ENCODE measurements at regions not wholly inside any gene's neighbourhood (a gene's known extent, or its start where the extent isn't known, plus 50 kb on each side); places are given as distances from the start of the nearest gene placed in this dataset.

GRCh38 chr2:2839782-2840531 is 508.9 kb upstream of the MYT1L start:
- ChIA-PET CTCF (no interaction called here), POLR2A (ENCODE audit: unreplicated experiment) (no interaction called here)
- no peaks in the 10 kb centered on the region for H3K9me1 ChIP-seq (ENCODE audit: insufficient read depth, low read length)
- H3K27me3 ChIP-seq (ENCODE audit: control insufficient read depth, insufficient read depth, low read length), result no peaks in the 10 kb centered on the region
- DNase-seq (no peak), ATAC-seq (ENCODE audit: low read depth) (no peak)
- BruUV-seq (replicated peaks), result no TSS peak
- no peak overlapping the region for H3K14ac ChIP-seq (replicated peaks; ENCODE audit: low read depth, low read length)
- no peak overlapping the region for H2AK9ac ChIP-seq (replicated peaks; ENCODE audit: low read depth, low read length, poor library complexity)
- no peaks in the 10 kb centered on the region for H3K36me3 ChIP-seq (ENCODE audit: control insufficient read depth, insufficient read depth, low read length)
- H3K56ac ChIP-seq (ENCODE audit: extremely low read depth, insufficient read depth, low read length), result no peak overlapping the region
- no peaks in the 10 kb centered on the region for H3K4me1 ChIP-seq (ENCODE audit: control insufficient read depth, insufficient read depth, low read length)
- no peak overlapping the region for H2BK20ac ChIP-seq (ENCODE audit: low read depth, low read length)
- in situ Hi-C loops (cut with MboI; ENCODE audit: low sequenced_read_pairs), result no loop called here
- no peaks in the 10 kb centered on the region for H4K20me1 ChIP-seq (ENCODE audit: insufficient read depth, low read length)
- H3K27ac ChIP-seq (ENCODE audit: insufficient read depth, low read length), result no peak overlapping the region
- intact Hi-C loops (cut with micrococcal nuclease), result no loop called here
- H3K79me1 ChIP-seq (ENCODE audit: low read depth in 1 of 2, low read length in 2 of 2), result no peaks in the 10 kb centered on the region
- H2AFZ ChIP-seq (replicated peaks; ENCODE audit: low read length, poor library complexity), result no peak overlapping the region
- H3K9me3 ChIP-seq (ENCODE audit: control insufficient read depth, insufficient read depth, low read length), result peaks cover 72% of the 10 kb centered on the region
- H2BK15ac ChIP-seq (ENCODE audit: low read depth, low read length), result no peak overlapping the region
- no peak overlapping the region for H3K18ac ChIP-seq (ENCODE audit: low read depth, low read length)
- no peak overlapping the region for H4K91ac ChIP-seq (ENCODE audit: insufficient read depth, low read depth, low read length)
- no peak overlapping the region for H3K4me2 ChIP-seq (ENCODE audit: low read depth, low read length)
- H3K4ac ChIP-seq (ENCODE audit: low read depth, low read length), result no peak overlapping the region
- H2BK5ac ChIP-seq (ENCODE audit: low read depth, low read length, poor library complexity, severe bottlenecking), result no peak overlapping the region
- no peak overlapping the region for H2AK5ac ChIP-seq (ENCODE audit: low read depth, low read length)
- TF ChIP-seq ELK1 (IDR thresholded peaks at IDR 0.05; ENCODE audit: borderline replicate concordance, low read depth, low read length) (no peak), RAD21 (IDR thresholded peaks at IDR 0.05; ENCODE audit: low read length) (no peak), POLR2A (IDR thresholded peaks at IDR 0.05; ENCODE audit: low read depth, low read length) (no peak), MXI1 (IDR thresholded peaks at IDR 0.05; ENCODE audit: borderline replicate concordance, low read depth, low read length) (no peak), USF2 (IDR thresholded peaks at IDR 0.05; ENCODE audit: low read depth, low read length) (no peak), BHLHE40 (IDR thresholded peaks at IDR 0.05; ENCODE audit: low read depth, low read length) (no peak), NFE2L2 (IDR thresholded peaks at IDR 0.05; ENCODE audit: low read depth, low read length) (no peak), FOS (IDR thresholded peaks at IDR 0.05; ENCODE audit: low read depth, low read length) (no peak), RFX5 (IDR thresholded peaks at IDR 0.05; ENCODE audit: low read depth, low read length) (no peak), RCOR1 (IDR thresholded peaks at IDR 0.05; ENCODE audit: insufficient replicate concordance, low read length) (no peak), MAZ (IDR thresholded peaks at IDR 0.05; ENCODE audit: borderline replicate concordance, low read depth, low read length) (no peak), CTCF (conservative IDR thresholded peaks at IDR 0.05; ENCODE audit: low read depth, low read length) (no peak), CEBPB (IDR thresholded peaks at IDR 0.05; ENCODE audit: low read depth, low read length) (no peak), MAFK (IDR thresholded peaks at IDR 0.05; ENCODE audit: low read depth, low read length) (no peak)
- no peak overlapping the region for H4K8ac ChIP-seq (ENCODE audit: low read depth in 2 of 2, low read length in 2 of 2)
- 29% methylated on average over 4 of the region's 13 CpGs; no CpG with 5 or more reads in 1 of the 2 experiments for WGBS, 2 experiments (ENCODE audit: extremely low coverage in 2 of 2, insufficient read length in 1 of 2)
- H4K5ac ChIP-seq (ENCODE audit: low read depth, low read length), result no peak overlapping the region
- no peak overlapping the region for H2BK120ac ChIP-seq (ENCODE audit: low read depth, low read length)
- no peak overlapping the region for H3K23ac ChIP-seq (ENCODE audit: low read depth, low read length)
- dilution Hi-C loops (cut with HindIII; ENCODE audit: low sequenced_read_pairs, unreplicated experiment), result no loop called here
- H3K4me3 ChIP-seq (ENCODE audit: insufficient read depth, low read depth, low read length), result no peak overlapping the region
- H3K9ac ChIP-seq (ENCODE audit: low read depth, low read length), result no peak overlapping the region
